ENCODE measurements at regions not wholly inside any gene's neighbourhood (a gene's known extent, or its start where the extent isn't known, plus 50 kb on each side); places are given as distances from the start of the nearest gene placed in this dataset.

DNA sequence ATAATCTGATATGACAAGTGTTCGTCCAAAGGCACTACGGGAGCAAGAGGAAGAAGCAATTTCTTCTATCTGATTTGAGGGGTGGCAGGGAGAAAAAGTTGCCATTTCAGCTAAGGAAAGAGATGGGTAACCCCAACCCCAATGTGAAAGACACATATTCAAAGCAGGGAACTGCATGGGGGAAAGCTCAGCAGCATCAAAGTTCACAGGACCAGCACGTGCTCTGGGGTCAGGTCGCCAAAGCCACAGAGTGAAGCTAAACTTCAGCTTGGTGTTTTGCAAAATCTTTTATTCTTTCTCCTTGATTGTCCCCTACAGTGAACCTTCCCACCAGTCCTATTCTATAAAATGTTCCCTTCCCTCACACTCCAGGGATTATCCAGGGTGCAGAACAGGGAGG, 112.8 kb upstream of the PPP2R2D start:
- Histone ChIP-seq H3K4me3 (no peak overlapping the region), H3K27ac (no peak overlapping the region), H3K27me3 (replicated peaks; ENCODE audit: insufficient read depth) (no peaks in the 10 kb centered on the region), H3K36me3 (no peaks in the 10 kb centered on the region), H3K9me3 (no peaks in the 10 kb centered on the region), H3K4me1 (ENCODE audit: control insufficient read depth in 1 of 2, low read depth in 2 of 2) (no peaks in the 10 kb centered on the region)
- TF ChIP-seq, protein P1, sequence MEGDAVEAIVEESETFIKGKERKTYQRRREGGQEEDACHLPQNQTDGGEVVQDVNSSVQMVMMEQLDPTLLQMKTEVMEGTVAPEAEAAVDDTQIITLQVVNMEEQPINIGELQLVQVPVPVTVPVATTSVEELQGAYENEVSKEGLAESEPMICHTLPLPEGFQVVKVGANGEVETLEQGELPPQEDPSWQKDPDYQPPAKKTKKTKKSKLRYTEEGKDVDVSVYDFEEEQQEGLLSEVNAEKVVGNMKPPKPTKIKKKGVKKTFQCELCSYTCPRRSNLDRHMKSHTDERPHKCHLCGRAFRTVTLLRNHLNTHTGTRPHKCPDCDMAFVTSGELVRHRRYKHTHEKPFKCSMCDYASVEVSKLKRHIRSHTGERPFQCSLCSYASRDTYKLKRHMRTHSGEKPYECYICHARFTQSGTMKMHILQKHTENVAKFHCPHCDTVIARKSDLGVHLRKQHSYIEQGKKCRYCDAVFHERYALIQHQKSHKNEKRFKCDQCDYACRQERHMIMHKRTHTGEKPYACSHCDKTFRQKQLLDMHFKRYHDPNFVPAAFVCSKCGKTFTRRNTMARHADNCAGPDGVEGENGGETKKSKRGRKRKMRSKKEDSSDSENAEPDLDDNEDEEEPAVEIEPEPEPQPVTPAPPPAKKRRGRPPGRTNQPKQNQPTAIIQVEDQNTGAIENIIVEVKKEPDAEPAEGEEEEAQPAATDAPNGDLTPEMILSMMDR (IDR thresholded peaks at IDR 0.05), result no peak
- ATAC-seq (ENCODE audit: insufficient number of reproducible peaks, low FRiP score, low read depth) (no peak), DNase-seq (ENCODE audit: low spot score) (no peak)

DNA sequence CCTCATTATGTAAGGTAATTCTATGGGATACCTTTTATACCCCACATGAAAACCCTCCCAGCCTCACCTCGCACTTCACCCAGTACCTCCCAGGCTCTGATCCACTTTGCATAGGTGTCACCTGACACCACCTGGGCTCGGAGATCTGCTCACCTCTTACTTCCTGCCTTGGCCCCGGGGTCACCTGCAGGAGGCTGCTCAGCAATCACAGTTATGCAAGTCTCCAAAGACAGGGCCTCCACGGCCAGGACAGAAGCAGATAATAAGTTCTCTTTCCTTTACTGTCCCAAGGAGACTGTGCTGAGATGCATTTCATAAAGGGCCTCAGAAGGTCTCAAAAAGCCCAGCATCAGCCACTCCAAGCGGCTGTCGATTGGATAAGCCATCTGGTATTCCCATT, 112.4 kb upstream of the PPP2R2D start:
- no peaks in the 10 kb centered on the region for H3K9me3 ChIP-seq
- H3K27ac ChIP-seq, result no peak overlapping the region
- H3K4me1 ChIP-seq (ENCODE audit: control insufficient read depth in 1 of 2, low read depth in 2 of 2), result no peaks in the 10 kb centered on the region
- H3K4me3 ChIP-seq, result no peak overlapping the region
- H3K36me3 ChIP-seq, result no peaks in the 10 kb centered on the region
- TF ChIP-seq, protein P1 (IDR thresholded peaks at IDR 0.05), result no peak
- no peaks in the 10 kb centered on the region for H3K27me3 ChIP-seq (replicated peaks; ENCODE audit: insufficient read depth)
- ATAC-seq (ENCODE audit: insufficient number of reproducible peaks, low FRiP score, low read depth) (no peak), DNase-seq (ENCODE audit: low spot score) (no peak)

DNA sequence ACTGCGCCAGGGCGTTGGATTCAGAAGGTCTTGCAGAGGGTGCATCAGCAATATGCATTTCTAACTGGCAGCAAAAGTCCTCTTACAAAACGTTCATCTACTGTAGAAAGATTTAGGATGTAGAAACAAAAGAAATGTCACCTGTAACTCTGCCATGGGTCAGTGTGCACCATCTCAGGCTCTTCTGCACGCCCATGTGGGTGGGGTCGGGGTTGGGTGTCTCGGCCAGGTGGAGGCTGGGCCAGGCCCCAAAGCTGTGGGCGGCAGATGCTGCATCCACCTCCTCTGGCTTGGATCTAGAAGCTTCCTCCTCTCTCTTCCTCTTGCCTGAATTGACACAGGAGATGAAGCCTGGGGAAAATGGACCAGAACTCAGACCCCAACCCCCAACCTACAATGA, 111.3 kb upstream of the PPP2R2D start:
- H3K27ac ChIP-seq, result no peak overlapping the region
- H3K36me3 ChIP-seq, result no peaks in the 10 kb centered on the region
- H3K4me1 ChIP-seq (ENCODE audit: control insufficient read depth in 1 of 2, low read depth in 2 of 2), result no peaks in the 10 kb centered on the region
- H3K9me3 ChIP-seq, result no peaks in the 10 kb centered on the region
- DNase-seq (ENCODE audit: low spot score), result no peak
- TF ChIP-seq, protein P1 (IDR thresholded peaks at IDR 0.05), result no peak
- no peak overlapping the region for H3K4me3 ChIP-seq
- H3K27me3 ChIP-seq (replicated peaks; ENCODE audit: insufficient read depth), result no peaks in the 10 kb centered on the region
- no peak for ATAC-seq (ENCODE audit: insufficient number of reproducible peaks, low FRiP score, low read depth)

DNA sequence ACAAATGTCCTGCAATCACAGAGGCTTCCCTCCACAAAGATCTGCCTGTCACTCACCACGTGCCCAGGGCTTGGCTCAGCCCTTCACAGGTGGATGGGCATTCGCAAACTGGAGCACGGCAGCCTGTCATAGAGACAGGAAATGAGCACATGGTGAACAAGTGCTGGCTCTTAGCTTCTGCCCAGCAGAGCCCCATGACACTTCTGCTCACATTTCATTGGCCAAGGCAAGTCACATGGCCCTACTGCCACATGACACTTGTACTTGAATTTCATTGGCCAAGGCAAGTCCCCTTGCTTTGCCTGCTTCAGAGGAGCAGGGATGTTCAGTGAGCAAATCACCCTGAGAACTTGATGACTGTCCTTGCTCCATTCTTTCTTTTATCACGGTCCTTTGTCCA, 110.8 kb upstream of the PPP2R2D start:
- no peaks in the 10 kb centered on the region for H3K27me3 ChIP-seq (replicated peaks; ENCODE audit: insufficient read depth)
- H3K4me3 ChIP-seq, result no peak overlapping the region
- no peak overlapping the region for H3K27ac ChIP-seq
- ATAC-seq (ENCODE audit: insufficient number of reproducible peaks, low FRiP score, low read depth) (no peak), DNase-seq (ENCODE audit: low spot score) (no peak)
- TF ChIP-seq, protein P1 (IDR thresholded peaks at IDR 0.05), result no peak
- H3K9me3 ChIP-seq, result no peaks in the 10 kb centered on the region
- H3K4me1 ChIP-seq (ENCODE audit: control insufficient read depth in 1 of 2, low read depth in 2 of 2), result no peaks in the 10 kb centered on the region
- H3K36me3 ChIP-seq, result no peaks in the 10 kb centered on the region

DNA sequence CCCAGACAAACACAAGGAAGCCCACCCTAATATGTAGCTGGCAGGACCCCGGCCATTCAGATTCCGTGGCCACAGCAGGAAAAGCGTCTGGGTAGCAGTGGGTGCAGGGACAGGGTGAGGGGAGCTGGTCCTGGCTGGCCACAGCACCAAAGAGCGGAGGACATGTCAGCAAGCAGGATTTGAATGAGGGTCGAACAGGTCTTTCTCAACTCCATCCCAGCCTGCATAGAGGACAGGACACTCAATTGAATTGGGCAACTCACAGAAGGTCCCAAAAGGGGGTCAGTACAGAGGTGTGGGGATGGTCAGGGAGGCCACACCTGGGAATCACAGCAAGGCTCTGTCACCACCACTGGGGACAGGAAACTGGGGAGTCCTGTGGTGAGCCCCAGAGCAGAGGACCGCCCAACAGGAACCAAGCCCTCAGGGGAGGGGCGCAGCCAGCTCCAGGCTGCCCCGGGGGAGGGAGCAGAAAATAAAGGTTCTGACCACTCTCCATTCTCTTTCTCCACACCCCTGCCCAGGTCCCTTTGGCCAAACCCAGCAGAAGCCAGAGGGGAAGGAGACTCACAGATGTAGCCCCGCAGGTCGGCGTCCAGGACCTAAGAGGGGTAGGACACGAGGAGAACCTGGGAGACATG, 108.7 kb upstream of the PPP2R2D start:
- no peak overlapping the region for H3K4me3 ChIP-seq
- no peaks in the 10 kb centered on the region for H3K4me1 ChIP-seq (ENCODE audit: control insufficient read depth in 1 of 2, low read depth in 2 of 2)
- H3K36me3 ChIP-seq, result no peaks in the 10 kb centered on the region
- H3K27me3 ChIP-seq (replicated peaks; ENCODE audit: insufficient read depth), result no peaks in the 10 kb centered on the region
- H3K9me3 ChIP-seq, result no peaks in the 10 kb centered on the region
- TF ChIP-seq, protein P1 (IDR thresholded peaks at IDR 0.05), result no peak
- DNase-seq (ENCODE audit: low spot score) (no peak), ATAC-seq (ENCODE audit: insufficient number of reproducible peaks, low FRiP score, low read depth) (no peak)
- no peak overlapping the region for H3K27ac ChIP-seq

Measured in thoracic aorta (tissue), 2 donors.